GM23248 (cell line): ENCODE measurements at regions not wholly inside any gene's neighbourhood (a gene's known extent, or its start where the extent isn't known, plus 50 kb on each side); places are given as distances from the start of the nearest gene placed in this dataset.

Source experiments
- EZH2 ChIP-seq: fragments of 200-600 bp; sonication (generic); IDR thresholded peaks from 2 replicates; pipeline ENCODE4 v1.6.1; 2018; ENCODE audit warnings: antibody characterized with exemption, mild to moderate bottlenecking; ENCODE audit not compliant: insufficient read depth, poor library complexity, severe bottlenecking
- EZH2phosphoT487 ChIP-seq: fragments of 200-600 bp; sonication (generic); IDR thresholded peaks from 2 replicates; pipeline ENCODE4 v1.6.1; 2018; ENCODE audit warnings: antibody characterized with exemption, moderate library complexity, mild to moderate bottlenecking, low read depth; ENCODE audit not compliant: insufficient read depth

DNA sequence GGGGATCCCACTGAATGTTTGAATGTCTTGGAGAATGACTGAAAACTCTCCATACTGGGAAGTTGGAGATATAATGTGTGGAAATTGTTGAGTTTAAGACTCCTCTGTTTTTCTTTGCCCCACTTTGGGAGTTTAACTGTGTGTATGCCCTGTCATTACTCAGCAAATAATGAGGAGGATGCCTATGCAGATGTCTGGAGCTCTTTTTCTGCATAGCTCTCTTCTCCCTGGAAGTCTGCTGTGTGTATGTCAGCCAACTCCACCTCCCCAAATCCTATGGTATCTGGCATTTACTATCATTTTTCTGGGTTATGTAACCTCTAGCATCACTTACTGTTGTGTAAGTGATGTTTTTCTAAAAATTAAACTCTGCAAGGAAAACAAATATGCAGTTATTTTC is 122.2 kb downstream of the ANKRD7 start:
- TF ChIP-seq EZH2phosphoT487, result no peak
- TF ChIP-seq EZH2, result no peak
